Fibroblast of lung (primary cell): ENCODE measurements at regions not wholly inside any gene's neighbourhood (a gene's known extent, or its start where the extent isn't known, plus 50 kb on each side); places are given as distances from the start of the nearest gene placed in this dataset.

Experiments
- DNase-seq, 2 donors: peaks; one replicate each; pipeline versions ENCODE4 v3.0.0 to v3.0.0-alpha.2; 2010; ENCODE audit warnings: low read depth in 2 of 2
- H2AFZ ChIP-seq: 2 replicates; pipeline ENCODE4 v1.5.1; 2012; ENCODE audit warnings: low read length, control low read depth, inconsistent platforms
- H3K27ac ChIP-seq: 2 replicates; pipeline ENCODE4 v1.5.1; 2011; ENCODE audit warnings: low read length, control low read depth; ENCODE audit not compliant: insufficient read depth
- H3K27me3 ChIP-seq: 2 replicates; pipeline ENCODE4 v1.5.1; 2011; ENCODE audit warnings: mild to moderate bottlenecking, low read length; ENCODE audit not compliant: control insufficient read depth, insufficient read depth
- H3K36me3 ChIP-seq: 2 replicates; pipeline ENCODE4 v1.5.1; 2011; ENCODE audit warnings: low read length; ENCODE audit not compliant: control insufficient read depth, insufficient read depth
- H3K4me1 ChIP-seq: 2 replicates; pipeline ENCODE4 v1.5.1; 2011; ENCODE audit warnings: low read length; ENCODE audit not compliant: control insufficient read depth, insufficient read depth; ENCODE audit errors: extremely low read depth
- H3K4me2 ChIP-seq: 2 replicates; pipeline ENCODE4 v1.5.1; 2011; ENCODE audit warnings: low read length, control low read depth; ENCODE audit not compliant: insufficient read depth; ENCODE audit errors: extremely low read depth
- H3K4me3 ChIP-seq, 4 experiments: fragments of 200-600 bp in 1 of 4; sonication (generic) in 1 of 4; replicated peaks in 1 of 4; 2 replicates each; pipeline ENCODE4 v1.5.1; 2011 to 2016; ENCODE audit warnings: low read length in 4 of 4, low read depth in 3 of 4, mild to moderate bottlenecking in 3 of 4, control low read depth in 2 of 4, inconsistent platforms in 1 of 4, mixed read lengths in 1 of 4; ENCODE audit not compliant: insufficient read depth in 1 of 4; ENCODE audit errors: control extremely low read depth in 1 of 4
- H3K79me2 ChIP-seq: 2 replicates; pipeline ENCODE4 v1.5.1; 2012; ENCODE audit warnings: mild to moderate bottlenecking, low read length, inconsistent platforms; ENCODE audit not compliant: control insufficient read depth, insufficient read depth
- H3K9ac ChIP-seq: 2 replicates; pipeline ENCODE4 v1.5.1; 2011; ENCODE audit warnings: mild to moderate bottlenecking, low read length, control low read depth; ENCODE audit not compliant: insufficient read depth
- H3K9me3 ChIP-seq: 2 replicates; pipeline ENCODE4 v1.5.1; 2012; ENCODE audit warnings: low read depth, low read length; ENCODE audit not compliant: control insufficient read depth, insufficient read depth
- H4K20me1 ChIP-seq: 2 replicates; pipeline ENCODE4 v1.5.1; 2011; ENCODE audit warnings: low read length; ENCODE audit not compliant: control insufficient read depth, insufficient read depth; ENCODE audit errors: extremely low read depth
- EZH2 ChIP-seq: IDR thresholded peaks from 2 replicates; pipeline ENCODE4 v1.5.1; 2012; ENCODE audit warnings: low read length, control low read depth, mild to moderate bottlenecking; ENCODE audit errors: missing control alignments
- TF ChIP-seq, protein P1 (sequence below), 2 donors: IDR thresholded peaks in 1 of 2; conservative IDR thresholded peaks in 1 of 2; 1 replicate in 1 of 2; 2 replicates in 1 of 2; pipeline ENCODE4 v1.5.1; 2011 to 2012; ENCODE audit warnings: low read length in 2 of 2, control low read depth in 1 of 2, inconsistent platforms in 1 of 2, low read depth in 1 of 2, mild to moderate bottlenecking in 1 of 2

DNA sequence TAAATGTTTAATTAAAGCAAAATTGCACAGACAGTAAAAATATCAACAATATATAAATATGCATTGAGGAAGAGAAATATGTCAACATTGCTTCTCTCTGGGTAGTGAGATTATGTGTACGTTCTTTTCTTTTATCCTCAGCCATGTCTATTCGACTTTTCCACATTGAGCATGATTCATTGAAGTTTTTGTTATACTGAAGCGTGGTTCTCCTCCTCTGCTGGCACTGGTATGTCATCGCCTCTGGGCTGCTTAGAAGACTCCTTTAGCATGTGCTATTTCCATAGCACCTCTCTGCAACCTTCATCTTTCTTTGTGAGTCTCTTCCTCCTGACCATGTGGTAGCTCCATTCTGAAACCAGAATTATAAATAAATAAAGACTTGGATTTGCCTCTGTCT, 65.8 kb upstream of the AKAP13 start:
- Histone ChIP-seq H3K9ac (no peak overlapping the region), H4K20me1 (no peaks in the 10 kb centered on the region), H3K4me3 (no peak overlapping the region), H3K9me3 (no peaks in the 10 kb centered on the region), H3K27ac (no peak overlapping the region), H3K27me3 (no peaks in the 10 kb centered on the region), H3K4me1 (peaks cover 13% of the 10 kb centered on the region), H3K4me2 (no peak overlapping the region), H3K79me2 (no peaks in the 10 kb centered on the region), H3K36me3 (no peaks in the 10 kb centered on the region), H2AFZ (no peak overlapping the region)
- peak in 1 of 2 donors; percentile 54 for DNase-seq
- TF ChIP-seq EZH2: no peak
- TF ChIP-seq, protein P1, sequence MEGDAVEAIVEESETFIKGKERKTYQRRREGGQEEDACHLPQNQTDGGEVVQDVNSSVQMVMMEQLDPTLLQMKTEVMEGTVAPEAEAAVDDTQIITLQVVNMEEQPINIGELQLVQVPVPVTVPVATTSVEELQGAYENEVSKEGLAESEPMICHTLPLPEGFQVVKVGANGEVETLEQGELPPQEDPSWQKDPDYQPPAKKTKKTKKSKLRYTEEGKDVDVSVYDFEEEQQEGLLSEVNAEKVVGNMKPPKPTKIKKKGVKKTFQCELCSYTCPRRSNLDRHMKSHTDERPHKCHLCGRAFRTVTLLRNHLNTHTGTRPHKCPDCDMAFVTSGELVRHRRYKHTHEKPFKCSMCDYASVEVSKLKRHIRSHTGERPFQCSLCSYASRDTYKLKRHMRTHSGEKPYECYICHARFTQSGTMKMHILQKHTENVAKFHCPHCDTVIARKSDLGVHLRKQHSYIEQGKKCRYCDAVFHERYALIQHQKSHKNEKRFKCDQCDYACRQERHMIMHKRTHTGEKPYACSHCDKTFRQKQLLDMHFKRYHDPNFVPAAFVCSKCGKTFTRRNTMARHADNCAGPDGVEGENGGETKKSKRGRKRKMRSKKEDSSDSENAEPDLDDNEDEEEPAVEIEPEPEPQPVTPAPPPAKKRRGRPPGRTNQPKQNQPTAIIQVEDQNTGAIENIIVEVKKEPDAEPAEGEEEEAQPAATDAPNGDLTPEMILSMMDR (conservative IDR thresholded peaks at IDR 0.05 in 1 of 2, IDR thresholded peaks at IDR 0.05 in 1 of 2; ENCODE audit: low read depth in 1 of 2, low read length in 2 of 2): no peak

DNA sequence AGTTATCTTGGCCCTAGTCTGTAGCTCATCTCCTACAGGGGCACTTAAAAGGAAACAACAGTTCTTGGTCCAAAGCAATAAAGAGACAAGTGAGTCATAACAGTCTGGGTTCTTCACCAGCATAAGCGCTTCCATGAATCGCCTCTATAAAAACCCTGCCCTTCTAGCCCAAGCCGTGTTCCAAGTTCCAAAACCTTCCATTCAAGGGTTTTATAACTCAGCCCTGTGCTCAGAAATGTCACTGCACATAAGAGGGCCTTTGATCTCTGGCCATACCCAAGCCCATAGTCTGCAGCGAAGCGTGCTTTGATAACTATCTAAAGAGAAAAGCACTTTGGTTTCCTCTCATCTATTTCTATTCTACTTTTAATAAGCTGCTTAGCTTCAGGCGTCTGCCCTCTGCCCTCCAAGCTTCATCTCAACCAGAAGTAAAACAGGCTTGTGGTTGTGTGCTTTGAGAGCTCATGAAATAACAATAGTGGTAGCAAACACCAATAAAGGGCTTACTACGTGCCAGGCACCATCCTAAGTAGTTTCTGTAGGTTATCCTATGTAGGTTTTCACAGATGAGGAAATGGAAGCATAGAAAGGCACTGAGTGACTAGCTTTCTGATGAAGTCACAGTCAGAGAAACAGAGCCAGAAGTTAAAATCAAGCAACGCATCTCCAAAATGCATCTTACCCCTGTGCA, 64.0 kb upstream of the AKAP13 start:
- H3K27me3 ChIP-seq: no peaks in the 10 kb centered on the region
- no peak overlapping the region for H3K27ac ChIP-seq
- no peak overlapping the region for H3K4me2 ChIP-seq
- H3K9me3 ChIP-seq: no peaks in the 10 kb centered on the region
- H2AFZ ChIP-seq: no peak overlapping the region
- no peaks in the 10 kb centered on the region for H3K36me3 ChIP-seq
- no peak overlapping the region for H3K4me3 ChIP-seq
- TF ChIP-seq, protein P1 (conservative IDR thresholded peaks at IDR 0.05 in 1 of 2, IDR thresholded peaks at IDR 0.05 in 1 of 2; ENCODE audit: low read depth in 1 of 2, low read length in 2 of 2): no peak
- no peak for TF ChIP-seq EZH2
- H3K9ac ChIP-seq: no peak overlapping the region
- H3K4me1 ChIP-seq: peaks cover 13% of the 10 kb centered on the region
- no peaks in the 10 kb centered on the region for H3K79me2 ChIP-seq
- no peaks in the 10 kb centered on the region for H4K20me1 ChIP-seq
- peak; percentile 26 to 65 for DNase-seq

DNA sequence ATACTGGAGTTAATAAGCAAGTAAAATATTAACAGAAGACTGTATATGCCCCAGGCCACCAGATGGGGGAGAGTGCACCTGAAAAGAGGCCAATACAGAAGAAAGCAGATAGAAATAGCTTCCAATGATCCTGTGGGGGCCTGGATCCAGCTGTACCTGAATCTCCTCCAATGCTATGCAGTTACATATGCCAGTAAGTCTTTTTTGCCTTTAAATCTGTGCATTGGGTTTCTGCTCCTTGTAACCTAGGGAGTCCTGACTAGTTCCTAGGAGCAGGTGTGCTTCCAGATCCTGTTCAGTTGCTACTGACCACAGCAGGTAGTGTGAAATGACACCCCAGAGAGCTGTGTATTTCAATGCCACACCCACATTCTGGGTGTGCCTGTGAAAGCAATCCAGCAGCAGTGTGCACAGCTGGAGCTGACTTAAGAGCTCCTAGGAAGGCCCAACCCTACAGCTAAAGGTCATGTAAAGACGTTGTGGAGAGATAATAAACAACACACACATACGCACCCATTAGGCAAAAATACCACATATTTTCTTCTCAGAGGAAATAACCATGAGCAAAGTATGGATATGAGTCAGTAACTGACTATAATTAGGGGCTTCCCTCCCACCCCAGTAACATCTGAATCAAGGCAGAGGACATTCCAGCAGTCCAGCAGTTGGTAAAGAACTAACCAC, 62.2 kb upstream of the AKAP13 start:
- Histone ChIP-seq H3K27me3 (no peaks in the 10 kb centered on the region), H2AFZ (no peak overlapping the region), H3K36me3 (no peaks in the 10 kb centered on the region), H3K9me3 (no peaks in the 10 kb centered on the region), H3K4me1 (peaks cover 8% of the 10 kb centered on the region), H3K4me2 (peak overlapping the region; percentile 11), H4K20me1 (no peaks in the 10 kb centered on the region), H3K9ac (no peak overlapping the region), H3K79me2 (no peaks in the 10 kb centered on the region), H3K27ac (peak overlapping the region; percentile 77), H3K4me3 (no peak overlapping the region)
- peak; percentile 92 to 96 for DNase-seq
- TF ChIP-seq, protein P1 (conservative IDR thresholded peaks at IDR 0.05 in 1 of 2, IDR thresholded peaks at IDR 0.05 in 1 of 2; ENCODE audit: low read depth in 1 of 2, low read length in 2 of 2): peak in 1 of 2 donors; percentile 40
- no peak for TF ChIP-seq EZH2
